Glutamatergic neuron (in vitro differentiated cells): ENCODE measurements at regions not wholly inside any gene's neighbourhood (a gene's known extent, or its start where the extent isn't known, plus 50 kb on each side); places are given as distances from the start of the nearest gene placed in this dataset.

Experiments
- DNase-seq: peaks from one replicate; pipeline ENCODE4 v3.0.0; 2022
- H3K27ac Mint-ChIP-seq: one replicate; pipeline ENCODE4 v1.8.0; 2020; ENCODE audit warnings: mild to moderate bottlenecking, mixed read lengths, inconsistent platforms; ENCODE audit not compliant: unreplicated experiment
- H3K27me3 Mint-ChIP-seq: one replicate; pipeline ENCODE4 v1.8.0; 2020; ENCODE audit warnings: mild to moderate bottlenecking, moderate library complexity, mixed read lengths, inconsistent platforms; ENCODE audit not compliant: unreplicated experiment
- H3K36me3 Mint-ChIP-seq: one replicate; pipeline ENCODE4 v1.8.0; 2020; ENCODE audit warnings: mild to moderate bottlenecking, mixed read lengths, inconsistent platforms; ENCODE audit not compliant: unreplicated experiment
- H3K4me1 Mint-ChIP-seq: one replicate; pipeline ENCODE4 v1.8.0; 2020; ENCODE audit warnings: mild to moderate bottlenecking, low read depth, mixed read lengths, inconsistent platforms; ENCODE audit not compliant: unreplicated experiment
- H3K4me3 Mint-ChIP-seq: one replicate; pipeline ENCODE4 v1.8.0; 2020; ENCODE audit warnings: mild to moderate bottlenecking, mixed read lengths, inconsistent platforms; ENCODE audit not compliant: unreplicated experiment
- H3K9me3 Mint-ChIP-seq: one replicate; pipeline ENCODE4 v1.8.0; 2020; ENCODE audit warnings: mild to moderate bottlenecking, moderate library complexity, mixed read lengths, inconsistent platforms; ENCODE audit not compliant: unreplicated experiment
- TF ChIP-seq, protein P1 (sequence below): fragments of 200-600 bp; sonication (generic); IDR thresholded peaks from one replicate; pipeline ENCODE4 v1.5.0; 2021; ENCODE audit not compliant: partially characterized antibody, unreplicated experiment

DNA sequence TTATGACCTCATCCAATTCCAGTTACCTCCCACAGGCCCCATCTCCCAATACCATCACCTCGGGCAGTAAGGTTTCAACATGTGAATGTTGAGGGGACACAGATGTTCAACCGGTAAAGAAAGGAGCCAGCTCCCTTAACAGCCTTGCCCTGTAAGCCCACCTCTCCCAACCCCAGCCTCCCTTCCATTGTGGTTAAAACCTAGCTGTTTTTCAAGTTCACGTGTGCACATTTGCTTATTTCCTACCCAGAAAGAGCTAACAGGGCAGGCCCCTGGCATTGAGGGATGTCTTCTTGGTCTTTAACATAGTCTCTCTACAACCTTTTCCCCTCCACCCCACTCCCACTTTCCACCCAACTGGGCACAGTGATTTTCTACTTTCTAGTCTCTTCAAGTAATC is 385.7 kb downstream of the FBXW7 start:
- no peaks in the 10 kb centered on the region for H3K4me1 Mint-ChIP-seq
- H3K27ac Mint-ChIP-seq: no peak overlapping the region
- no peak overlapping the region for H3K4me3 Mint-ChIP-seq
- peaks cover 11% of the 10 kb centered on the region for H3K9me3 Mint-ChIP-seq
- H3K27me3 Mint-ChIP-seq: no peaks in the 10 kb centered on the region
- peaks cover 22% of the 10 kb centered on the region for H3K36me3 Mint-ChIP-seq
- no peak for DNase-seq
- TF ChIP-seq, protein P1, sequence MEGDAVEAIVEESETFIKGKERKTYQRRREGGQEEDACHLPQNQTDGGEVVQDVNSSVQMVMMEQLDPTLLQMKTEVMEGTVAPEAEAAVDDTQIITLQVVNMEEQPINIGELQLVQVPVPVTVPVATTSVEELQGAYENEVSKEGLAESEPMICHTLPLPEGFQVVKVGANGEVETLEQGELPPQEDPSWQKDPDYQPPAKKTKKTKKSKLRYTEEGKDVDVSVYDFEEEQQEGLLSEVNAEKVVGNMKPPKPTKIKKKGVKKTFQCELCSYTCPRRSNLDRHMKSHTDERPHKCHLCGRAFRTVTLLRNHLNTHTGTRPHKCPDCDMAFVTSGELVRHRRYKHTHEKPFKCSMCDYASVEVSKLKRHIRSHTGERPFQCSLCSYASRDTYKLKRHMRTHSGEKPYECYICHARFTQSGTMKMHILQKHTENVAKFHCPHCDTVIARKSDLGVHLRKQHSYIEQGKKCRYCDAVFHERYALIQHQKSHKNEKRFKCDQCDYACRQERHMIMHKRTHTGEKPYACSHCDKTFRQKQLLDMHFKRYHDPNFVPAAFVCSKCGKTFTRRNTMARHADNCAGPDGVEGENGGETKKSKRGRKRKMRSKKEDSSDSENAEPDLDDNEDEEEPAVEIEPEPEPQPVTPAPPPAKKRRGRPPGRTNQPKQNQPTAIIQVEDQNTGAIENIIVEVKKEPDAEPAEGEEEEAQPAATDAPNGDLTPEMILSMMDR: no peak

DNA sequence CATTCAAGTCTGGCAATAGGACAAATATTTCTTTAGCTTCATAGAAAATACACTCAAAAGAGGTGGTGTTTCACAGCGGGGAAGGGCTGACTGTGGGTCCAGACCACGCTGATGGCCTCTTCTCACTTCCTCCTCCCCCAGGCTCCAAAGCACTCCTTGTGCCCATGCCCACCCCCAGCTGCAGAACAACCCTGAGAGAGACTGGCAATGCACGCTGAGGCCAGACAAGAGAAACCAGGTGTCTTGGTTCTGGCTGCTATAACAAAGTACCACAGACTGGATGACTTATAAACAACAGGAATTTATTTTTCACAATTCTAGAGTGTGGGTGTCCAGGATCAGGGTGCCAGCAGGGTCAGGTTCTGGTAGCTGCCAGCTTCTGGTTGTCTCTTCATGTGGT is 386.1 kb downstream of the FBXW7 start:
- H3K27me3 Mint-ChIP-seq: no peaks in the 10 kb centered on the region
- no peaks in the 10 kb centered on the region for H3K4me1 Mint-ChIP-seq
- H3K9me3 Mint-ChIP-seq: peaks cover 11% of the 10 kb centered on the region
- TF ChIP-seq, protein P1: no peak
- no peak for DNase-seq
- no peak overlapping the region for H3K27ac Mint-ChIP-seq
- no peak overlapping the region for H3K4me3 Mint-ChIP-seq
- H3K36me3 Mint-ChIP-seq: peaks cover 22% of the 10 kb centered on the region

DNA sequence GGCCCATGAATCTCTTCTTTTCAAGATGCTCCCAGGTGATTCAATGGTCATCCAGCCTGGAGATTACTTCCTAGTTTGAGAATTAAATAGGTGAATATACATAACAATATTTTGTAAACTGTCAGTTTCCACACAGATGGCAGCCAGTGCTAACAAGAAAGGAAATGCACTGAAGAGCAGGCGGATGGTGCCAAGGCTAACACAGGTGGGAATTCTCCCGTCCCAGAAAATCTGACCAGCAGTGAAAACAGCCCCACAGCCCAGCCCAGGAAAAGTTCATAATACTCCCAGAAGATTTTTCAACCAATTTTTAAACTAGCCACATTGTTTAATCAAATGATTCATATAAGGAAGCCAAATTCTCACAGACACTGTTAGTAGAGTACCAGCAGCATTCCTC is 387.2 kb upstream of the GATB start:
- Mint-ChIP-seq H3K36me3 (peaks cover 22% of the 10 kb centered on the region), H3K27me3 (no peaks in the 10 kb centered on the region)

DNA sequence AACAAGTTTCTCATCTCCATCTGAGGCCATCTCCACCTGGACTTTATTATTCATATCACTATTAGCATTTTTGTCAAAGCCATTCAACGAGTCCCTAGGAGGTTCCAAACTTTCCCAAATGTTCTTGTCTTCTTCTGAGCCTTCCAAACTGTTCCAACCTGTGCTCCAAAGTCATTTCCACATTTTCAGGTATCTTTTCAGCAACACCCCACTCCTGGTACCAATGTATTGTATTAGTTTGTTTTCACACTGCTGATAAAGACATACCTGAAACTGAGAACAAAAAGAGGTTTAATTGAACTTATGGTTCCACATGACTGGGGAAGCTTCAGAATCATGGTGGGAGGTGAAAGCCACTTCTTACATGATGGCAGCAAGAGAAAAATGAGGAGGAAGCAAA is 385.4 kb upstream of the GATB start:
- Mint-ChIP-seq H3K36me3 (peaks cover 22% of the 10 kb centered on the region), H3K27ac (no peak overlapping the region), H3K27me3 (no peaks in the 10 kb centered on the region), H3K4me3 (no peak overlapping the region), H3K4me1 (no peaks in the 10 kb centered on the region), H3K9me3 (peaks cover 11% of the 10 kb centered on the region)
- DNase-seq: no peak
- TF ChIP-seq, protein P1: no peak

More for the DNA sequence above, 387.2 kb upstream of the GATB start:
- no peaks in the 10 kb centered on the region for H3K4me1 Mint-ChIP-seq
- TF ChIP-seq, protein P1: no peak
- DNase-seq: no peak
- H3K27ac Mint-ChIP-seq: no peak overlapping the region
- H3K4me3 Mint-ChIP-seq: no peak overlapping the region
- peaks cover 11% of the 10 kb centered on the region for H3K9me3 Mint-ChIP-seq

DNA sequence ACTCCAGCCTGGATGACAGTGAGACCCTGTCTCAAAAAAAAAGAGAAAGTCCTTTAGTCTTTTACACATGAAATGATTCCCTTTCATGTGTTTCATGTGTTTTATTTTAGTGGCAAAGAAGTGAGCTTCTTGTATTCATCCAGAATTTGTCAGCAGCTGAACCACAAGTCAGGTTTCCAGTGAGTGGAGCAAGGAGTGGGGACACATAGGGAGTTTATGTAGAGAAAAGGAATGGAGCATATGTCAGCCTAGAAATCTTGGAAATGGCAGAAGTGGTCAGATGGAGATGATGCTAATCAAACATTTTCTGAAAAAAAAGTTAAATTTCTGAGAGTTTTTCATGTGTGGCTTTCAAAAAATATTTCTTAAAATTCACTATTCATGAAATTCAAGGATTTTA is 383.0 kb upstream of the GATB start:
- Mint-ChIP-seq H3K36me3 (peaks cover 22% of the 10 kb centered on the region), H3K27ac (no peak overlapping the region), H3K9me3 (peaks cover 11% of the 10 kb centered on the region), H3K4me1 (peaks cover 1% of the 10 kb centered on the region), H3K4me3 (no peak overlapping the region), H3K27me3 (no peaks in the 10 kb centered on the region)
- TF ChIP-seq, protein P1: no peak
- no peak for DNase-seq
